Ovary (tissue), 3 donors: ENCODE measurements at regions not wholly inside any gene's neighbourhood (a gene's known extent, or its start where the extent isn't known, plus 50 kb on each side); places are given as distances from the start of the nearest gene placed in this dataset.

Source experiments
- CTCF ChIP-seq, 3 donors: fragments of 450-650 bp in 2 of 3; fragments of 200-600 bp in 1 of 3; IDR thresholded peaks; one replicate each; pipeline versions ENCODE4 v1.5.1 to v1.8.0; 2016 to 2022; ENCODE audit warnings: antibody characterized with exemption in 3 of 3, mild to moderate bottlenecking in 1 of 3
- EP300 ChIP-seq: sonication (generic); formaldehyde crosslinking; IDR thresholded peaks from one replicate; pipeline ENCODE4 v1.6.1; 2017; ENCODE audit warnings: antibody characterized with exemption
- POLR2A ChIP-seq: fragments of 450-650 bp; IDR thresholded peaks from one replicate; pipeline ENCODE4 v1.6.1; 2017; ENCODE audit warnings: antibody characterized with exemption, mild to moderate bottlenecking, moderate library complexity
- donor health status: DM: no; HTN: no; CAD: no.

- TF ChIP-seq CTCF (IDR thresholded peaks at IDR 0.05) (no peak), POLR2A (no peak), EP300 (no peak)
These were observed 187.6 kb upstream of the ARGLU1 start for GRCh38 chr13:106755542-106755941.
